Ectodermal cell (in vitro differentiated cells): ENCODE measurements at regions not wholly inside any gene's neighbourhood (a gene's known extent, or its start where the extent isn't known, plus 50 kb on each side); places are given as distances from the start of the nearest gene placed in this dataset.

ENCODE experiments used
- H3K27ac ChIP-seq: 2 replicates; pipeline ENCODE4 v1.7.0; 2013; ENCODE audit warnings: mild to moderate bottlenecking, low read depth, low read length; ENCODE audit not compliant: insufficient read depth, poor library complexity, severe bottlenecking
- H3K27me3 ChIP-seq: 2 replicates; pipeline ENCODE4 v1.7.0; 2013; ENCODE audit warnings: mild to moderate bottlenecking, low read length; ENCODE audit not compliant: insufficient read depth, control insufficient read depth, poor library complexity, severe bottlenecking
- H3K36me3 ChIP-seq: one replicate; pipeline ENCODE4 v1.7.0; 2013; ENCODE audit warnings: low read length; ENCODE audit not compliant: control insufficient read depth, insufficient read depth
- H3K4me1 ChIP-seq: one replicate; pipeline ENCODE4 v1.7.0; 2013; ENCODE audit warnings: low read length; ENCODE audit not compliant: control insufficient read depth, insufficient read depth
- H3K4me3 ChIP-seq: 2 replicates; pipeline ENCODE4 v1.7.0; 2013; ENCODE audit warnings: low read depth, low read length, control low read depth; ENCODE audit not compliant: insufficient read depth
- H3K9me3 ChIP-seq: 2 replicates; pipeline ENCODE4 v1.7.0; 2013; ENCODE audit warnings: mild to moderate bottlenecking, low read length, moderate library complexity; ENCODE audit not compliant: control insufficient read depth
- WGBS, 2 experiments: methylation state at CpG; one replicate each; pipeline ENCODE4 v1.1.7; 2013; ENCODE audit warnings: missing lambda C conversion rate in 2 of 2; 5-methylcytosine and 5-hydroxymethylcytosine counted together

DNA sequence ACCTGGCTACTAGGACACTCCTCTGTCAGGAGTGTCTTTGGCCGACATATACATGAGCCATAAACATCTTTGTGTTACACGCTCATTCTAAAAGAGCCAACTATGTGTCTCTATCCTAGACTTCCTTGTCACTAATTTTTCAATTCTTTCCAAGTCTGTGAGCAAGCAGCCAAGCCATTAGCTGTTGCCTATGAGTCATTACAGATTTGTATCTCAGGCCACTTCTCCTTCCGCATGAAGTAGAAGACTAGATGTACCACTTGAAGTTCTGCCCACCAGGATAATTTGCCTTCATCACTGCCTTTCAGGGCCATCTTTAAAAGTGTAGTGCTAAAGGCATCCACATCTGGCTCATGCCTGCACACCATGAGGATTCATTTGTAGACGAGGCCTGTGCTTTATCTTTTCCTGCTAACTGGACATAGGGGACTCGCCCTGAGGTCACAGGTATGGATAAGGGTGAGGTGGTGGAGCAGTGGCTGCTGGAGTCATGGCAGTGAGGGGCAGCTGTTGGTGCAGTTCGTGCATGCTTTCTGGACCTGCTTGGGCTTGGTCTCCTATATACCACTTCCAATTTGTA lies 126.1 kb upstream of the KL start:
- H3K4me3 ChIP-seq = no peak overlapping the region
- no peak overlapping the region for H3K27ac ChIP-seq
- no peaks in the 10 kb centered on the region for H3K9me3 ChIP-seq
- 90 to 93% methylated on average over 5 to 6 of the region's 6 CpGs for WGBS, 2 experiments
- no peaks in the 10 kb centered on the region for H3K4me1 ChIP-seq
- H3K36me3 ChIP-seq = no peaks in the 10 kb centered on the region
- H3K27me3 ChIP-seq = no peaks in the 10 kb centered on the region

DNA sequence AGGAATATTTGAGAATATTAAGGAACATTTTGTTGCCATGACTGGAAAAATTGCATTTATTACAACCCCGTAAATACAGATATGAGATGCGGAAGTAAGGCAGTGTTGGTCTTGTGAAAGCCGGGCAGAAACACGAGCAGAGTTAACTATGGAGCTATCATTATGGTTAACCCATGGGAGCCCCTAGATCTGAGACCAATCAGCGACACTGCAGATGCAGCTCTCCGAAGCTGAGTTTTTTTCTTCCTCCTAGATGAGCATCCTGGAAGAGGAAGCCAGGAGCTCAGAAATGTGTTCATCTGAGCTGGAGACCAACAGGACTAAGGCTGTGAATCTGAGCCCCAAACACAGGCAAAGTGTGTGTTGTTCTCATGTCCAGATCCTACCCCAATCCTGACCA lies 123.0 kb upstream of the KL start:
- Histone ChIP-seq H3K27me3 (no peaks in the 10 kb centered on the region), H3K4me1 (no peaks in the 10 kb centered on the region), H3K36me3 (no peaks in the 10 kb centered on the region), H3K27ac (no peak overlapping the region), H3K9me3 (no peaks in the 10 kb centered on the region), H3K4me3 (no peak overlapping the region)
- WGBS, 2 experiments = 97% methylated on average over 6 of the region's 6 CpGs

DNA sequence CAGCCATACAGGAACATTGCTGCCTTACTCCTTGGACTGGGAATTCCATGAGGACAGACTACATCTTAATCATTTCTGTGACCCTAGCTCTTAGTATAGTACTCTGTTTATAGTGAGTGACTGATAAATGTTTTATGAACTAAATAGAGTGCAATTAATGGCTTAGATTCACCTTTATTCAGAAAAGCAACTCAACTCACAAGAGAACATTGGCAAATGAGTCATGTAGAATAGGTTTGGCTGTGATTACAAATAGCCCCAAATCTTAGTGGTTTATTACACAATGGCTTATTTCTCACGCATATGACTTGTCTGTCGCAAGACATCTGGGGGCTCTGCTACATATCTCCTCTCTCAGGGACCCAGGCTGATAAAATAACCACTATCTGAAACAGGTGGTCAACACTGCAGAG lies 121.6 kb upstream of the KL start:
- Histone ChIP-seq H3K4me3 (no peak overlapping the region), H3K36me3 (no peaks in the 10 kb centered on the region), H3K27ac (no peak overlapping the region), H3K4me1 (no peaks in the 10 kb centered on the region), H3K27me3 (no peaks in the 10 kb centered on the region), H3K9me3 (no peaks in the 10 kb centered on the region)
- WGBS, 2 experiments = 98 to 100% methylated on average over 2 of the region's 2 CpGs

DNA sequence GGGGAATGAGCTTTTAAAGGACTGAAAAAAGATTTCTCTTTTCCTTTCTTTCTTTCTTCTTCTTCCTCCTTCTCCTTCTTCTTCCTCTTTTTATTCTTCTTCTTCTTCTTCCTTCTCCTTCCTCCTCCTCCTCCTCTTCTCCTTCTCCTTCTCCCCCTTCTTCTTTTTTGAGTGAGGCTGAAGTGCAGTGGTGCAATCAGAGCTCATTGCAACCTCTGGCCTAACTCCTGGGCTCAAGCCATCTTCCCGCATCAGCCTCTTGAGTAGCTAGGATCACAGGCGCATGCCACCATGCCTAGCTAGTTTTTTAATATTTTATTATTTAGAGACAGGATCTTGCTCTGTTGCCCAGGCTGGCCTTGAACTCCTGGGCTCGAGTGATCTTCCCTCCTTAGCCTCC lies 120.9 kb upstream of the KL start:
- Histone ChIP-seq H3K27me3 (no peaks in the 10 kb centered on the region), H3K9me3 (no peaks in the 10 kb centered on the region), H3K36me3 (no peaks in the 10 kb centered on the region), H3K4me1 (no peaks in the 10 kb centered on the region), H3K27ac (no peak overlapping the region), H3K4me3 (no peak overlapping the region)
- WGBS, 2 experiments = 91 to 94% methylated on average over 3 of the region's 3 CpGs

DNA sequence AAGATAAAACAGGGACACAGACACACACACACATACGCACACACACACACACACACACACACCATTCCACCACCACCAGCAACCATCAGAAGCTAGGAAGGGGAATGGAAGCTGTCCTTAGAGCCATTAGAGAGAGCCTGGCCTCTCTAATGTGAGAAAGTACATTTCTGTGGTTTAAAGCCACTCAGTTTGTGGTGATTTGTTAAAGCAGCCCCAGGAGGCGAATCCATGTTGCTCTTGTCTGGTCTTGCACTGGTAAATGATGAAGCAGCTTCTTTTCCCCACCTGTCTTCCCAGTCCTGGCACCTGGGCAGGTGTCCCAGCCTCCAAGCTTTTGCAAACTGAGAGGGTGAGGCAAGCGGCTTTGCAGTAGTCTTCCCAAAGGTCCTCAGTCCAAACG lies 118.9 kb upstream of the KL start:
- WGBS, 2 experiments = 86 to 90% methylated on average over 4 of the region's 4 CpGs
- Histone ChIP-seq H3K4me3 (no peak overlapping the region), H3K36me3 (no peaks in the 10 kb centered on the region), H3K27me3 (no peaks in the 10 kb centered on the region), H3K9me3 (no peaks in the 10 kb centered on the region), H3K27ac (no peak overlapping the region), H3K4me1 (no peaks in the 10 kb centered on the region)

DNA sequence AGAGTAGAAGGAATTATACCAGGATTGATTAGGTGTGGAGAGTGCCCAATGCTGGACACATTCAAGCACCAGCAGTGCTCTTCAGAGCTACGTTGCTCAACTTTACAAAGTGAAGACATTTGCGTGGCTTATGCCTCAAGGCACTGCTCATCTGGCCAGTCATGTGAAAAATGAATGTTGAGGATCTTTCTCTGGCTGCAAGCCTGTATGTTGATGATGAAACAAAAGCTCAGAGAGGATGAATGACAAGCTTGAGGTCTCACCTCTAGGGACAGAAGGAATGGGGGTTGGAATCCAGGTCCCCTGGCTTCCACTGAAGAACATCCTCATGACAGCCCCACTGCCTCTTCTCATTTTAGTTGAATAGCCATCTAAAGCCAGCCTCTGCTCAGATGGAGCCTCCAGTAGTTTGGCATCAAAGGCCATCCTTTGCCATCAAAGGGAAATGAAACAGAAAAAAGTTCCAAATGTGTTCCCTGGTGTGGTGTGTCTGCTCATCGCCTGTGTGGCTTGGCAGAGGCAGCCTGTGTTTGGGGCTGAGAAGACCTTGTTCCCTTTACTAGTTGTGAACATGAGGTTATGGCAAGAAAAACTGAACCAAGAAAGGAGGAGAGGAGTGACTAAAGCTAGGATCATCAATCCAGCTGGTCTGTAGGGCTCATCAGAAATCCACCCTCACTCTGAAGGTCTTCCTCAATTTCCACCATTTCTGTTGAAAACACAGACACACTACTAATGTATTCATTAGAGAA lies 114.0 kb upstream of the KL start:
- Histone ChIP-seq H3K27ac (no peak overlapping the region), H3K4me3 (no peak overlapping the region), H3K4me1 (no peaks in the 10 kb centered on the region), H3K9me3 (no peaks in the 10 kb centered on the region), H3K36me3 (no peaks in the 10 kb centered on the region), H3K27me3 (no peaks in the 10 kb centered on the region)
- 96 to 98% methylated on average over 3 of the region's 3 CpGs for WGBS, 2 experiments

DNA sequence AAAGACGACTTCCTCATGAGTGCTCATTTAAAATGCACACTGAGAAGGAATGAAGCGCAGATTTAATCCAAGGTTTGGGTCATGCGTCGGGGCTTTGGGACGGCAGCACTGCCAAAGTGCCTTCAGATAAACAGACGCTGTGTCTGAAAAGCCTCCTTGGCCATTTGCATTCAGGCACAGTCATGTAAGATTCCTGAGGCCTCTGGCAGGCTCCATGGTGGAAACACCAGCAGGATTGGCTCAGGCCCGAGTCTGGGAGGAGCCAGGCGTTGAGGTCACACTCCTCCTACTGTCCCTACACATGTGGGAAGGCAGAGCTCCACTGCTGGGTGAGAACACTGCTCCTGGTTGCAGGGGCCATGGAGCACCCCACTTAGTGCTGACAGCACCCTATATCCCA lies 113.3 kb upstream of the KL start:
- 84 to 87% methylated on average over 8 of the region's 8 CpGs for WGBS, 2 experiments
- Histone ChIP-seq H3K4me3 (no peak overlapping the region), H3K27me3 (no peaks in the 10 kb centered on the region), H3K4me1 (no peaks in the 10 kb centered on the region), H3K36me3 (no peaks in the 10 kb centered on the region), H3K27ac (no peak overlapping the region), H3K9me3 (no peaks in the 10 kb centered on the region)

DNA sequence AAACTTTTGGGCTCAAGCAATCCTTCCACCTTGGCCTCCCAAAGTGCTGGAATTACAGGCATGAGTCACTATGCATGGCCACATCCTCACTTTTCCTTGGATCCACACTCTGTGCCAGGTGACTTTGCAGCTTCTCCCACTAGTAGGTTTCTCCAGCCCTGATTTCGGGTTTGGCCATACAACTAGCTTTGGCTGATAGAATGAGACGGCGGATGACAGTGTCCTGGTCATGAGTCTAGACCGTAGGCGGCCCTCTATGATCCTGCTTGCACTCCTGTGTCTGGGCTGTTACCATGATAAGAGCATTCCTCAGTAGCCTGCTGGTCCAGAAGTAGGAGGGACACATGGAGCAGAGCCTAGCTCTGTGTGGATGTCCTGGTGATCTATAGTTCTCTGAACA lies 112.5 kb upstream of the KL start:
- no peaks in the 10 kb centered on the region for H3K4me1 ChIP-seq
- WGBS, 2 experiments = 93 to 98% methylated on average over 5 of the region's 5 CpGs

DNA sequence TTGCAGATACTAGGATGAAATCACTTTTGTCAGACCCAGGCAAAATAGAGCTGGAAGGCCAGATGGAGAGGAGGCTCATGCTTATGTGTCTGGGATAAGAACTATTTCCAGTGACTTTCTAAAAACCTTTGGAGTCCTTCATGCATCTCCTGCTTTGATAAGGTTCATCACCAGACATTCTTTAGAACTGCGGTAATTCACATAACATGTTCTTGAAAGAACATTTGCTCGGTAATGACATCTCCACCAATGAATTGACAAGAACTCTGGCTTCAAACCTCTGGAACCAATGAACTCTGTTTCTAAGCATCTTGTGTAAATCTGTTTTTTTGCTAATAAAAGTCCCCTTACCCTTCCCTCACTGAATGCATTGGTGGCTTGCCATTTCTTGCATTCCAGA lies 112.0 kb upstream of the KL start:
- Histone ChIP-seq H3K4me1 (no peaks in the 10 kb centered on the region), H3K27me3 (no peaks in the 10 kb centered on the region), H3K9me3 (no peaks in the 10 kb centered on the region), H3K4me3 (no peak overlapping the region), H3K36me3 (no peaks in the 10 kb centered on the region), H3K27ac (no peak overlapping the region)
- WGBS, 2 experiments = 97 to 99% methylated on average over 2 of the region's 2 CpGs

More for the DNA sequence above, 112.5 kb upstream of the KL start:
- H3K27ac ChIP-seq = no peak overlapping the region
- H3K4me3 ChIP-seq = no peak overlapping the region
- no peaks in the 10 kb centered on the region for H3K27me3 ChIP-seq
- H3K36me3 ChIP-seq = no peaks in the 10 kb centered on the region
- H3K9me3 ChIP-seq = no peaks in the 10 kb centered on the region

DNA sequence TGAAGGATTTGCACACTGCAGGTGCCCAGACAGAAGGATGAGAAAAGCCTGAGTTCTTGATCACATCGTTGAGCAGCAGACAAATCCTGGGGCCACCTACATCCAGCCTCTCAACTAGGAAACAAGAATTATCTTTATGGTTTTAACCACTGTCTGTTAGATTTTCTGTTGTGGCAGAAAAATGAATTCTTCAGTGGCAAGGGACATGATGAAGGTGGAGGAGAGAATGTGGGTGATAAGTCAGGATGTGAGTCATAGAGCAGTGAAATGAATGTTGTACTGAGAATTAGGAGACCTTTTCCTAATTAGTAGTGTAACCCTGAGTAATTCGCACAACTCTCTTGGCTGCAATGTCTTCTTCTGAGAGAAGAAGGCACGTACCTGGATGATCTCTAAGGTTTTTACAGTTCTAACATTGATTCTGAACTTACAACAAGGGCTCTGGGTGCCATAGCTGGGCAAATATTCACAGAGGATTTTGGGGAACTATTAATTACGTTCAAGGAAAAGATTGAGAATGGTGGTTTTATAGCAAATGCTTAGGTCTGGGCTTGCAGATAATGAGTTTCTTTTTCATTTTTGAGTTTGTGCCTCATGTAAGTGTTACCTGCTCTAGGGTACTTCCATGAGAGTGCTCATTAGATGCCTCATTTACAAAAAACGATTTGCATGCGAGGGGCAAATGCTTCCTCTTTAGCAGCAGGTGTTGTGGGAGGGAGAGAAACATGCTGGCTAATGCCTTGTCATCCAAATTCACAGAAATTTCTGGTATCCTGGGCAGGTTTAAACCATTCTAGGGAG lies 111.0 kb upstream of the KL start:
- 73 to 80% methylated on average over 6 of the region's 6 CpGs for WGBS, 2 experiments
- H3K27ac ChIP-seq = no peak overlapping the region
- no peaks in the 10 kb centered on the region for H3K27me3 ChIP-seq
- no peaks in the 10 kb centered on the region for H3K36me3 ChIP-seq
- H3K4me1 ChIP-seq = no peaks in the 10 kb centered on the region
- H3K9me3 ChIP-seq = no peaks in the 10 kb centered on the region
- no peak overlapping the region for H3K4me3 ChIP-seq
